WTC11 (cell line): ENCODE measurements at regions not wholly inside any gene's neighbourhood (a gene's known extent, or its start where the extent isn't known, plus 50 kb on each side); places are given as distances from the start of the nearest gene placed in this dataset.

Experiments used
- CTCF ChIP-seq: fragments of 200-600 bp; IDR thresholded peaks from 2 replicates; pipeline ENCODE4 v1.8.0; 2022; ENCODE audit warnings: antibody characterized with exemption
- MXD4 ChIP-seq: fragments of 250-450 bp; sonication (Bioruptor Pico); IDR thresholded peaks from 2 replicates; pipeline ENCODE4 v1.8.0; 2021; ENCODE audit warnings: mild to moderate bottlenecking, moderate library complexity, borderline replicate concordance
- NR2C2 ChIP-seq: sonication (generic); formaldehyde crosslinking; IDR thresholded peaks from 2 replicates; pipeline ENCODE4 v1.8.0; 2022; ENCODE audit warnings: mild to moderate bottlenecking, missing genetic modification reagents
- SP1 ChIP-seq: sonication (generic); formaldehyde crosslinking; conservative IDR thresholded peaks from 2 replicates; pipeline ENCODE4 v1.8.1; 2022; ENCODE audit warnings: missing genetic modification reagents

DNA sequence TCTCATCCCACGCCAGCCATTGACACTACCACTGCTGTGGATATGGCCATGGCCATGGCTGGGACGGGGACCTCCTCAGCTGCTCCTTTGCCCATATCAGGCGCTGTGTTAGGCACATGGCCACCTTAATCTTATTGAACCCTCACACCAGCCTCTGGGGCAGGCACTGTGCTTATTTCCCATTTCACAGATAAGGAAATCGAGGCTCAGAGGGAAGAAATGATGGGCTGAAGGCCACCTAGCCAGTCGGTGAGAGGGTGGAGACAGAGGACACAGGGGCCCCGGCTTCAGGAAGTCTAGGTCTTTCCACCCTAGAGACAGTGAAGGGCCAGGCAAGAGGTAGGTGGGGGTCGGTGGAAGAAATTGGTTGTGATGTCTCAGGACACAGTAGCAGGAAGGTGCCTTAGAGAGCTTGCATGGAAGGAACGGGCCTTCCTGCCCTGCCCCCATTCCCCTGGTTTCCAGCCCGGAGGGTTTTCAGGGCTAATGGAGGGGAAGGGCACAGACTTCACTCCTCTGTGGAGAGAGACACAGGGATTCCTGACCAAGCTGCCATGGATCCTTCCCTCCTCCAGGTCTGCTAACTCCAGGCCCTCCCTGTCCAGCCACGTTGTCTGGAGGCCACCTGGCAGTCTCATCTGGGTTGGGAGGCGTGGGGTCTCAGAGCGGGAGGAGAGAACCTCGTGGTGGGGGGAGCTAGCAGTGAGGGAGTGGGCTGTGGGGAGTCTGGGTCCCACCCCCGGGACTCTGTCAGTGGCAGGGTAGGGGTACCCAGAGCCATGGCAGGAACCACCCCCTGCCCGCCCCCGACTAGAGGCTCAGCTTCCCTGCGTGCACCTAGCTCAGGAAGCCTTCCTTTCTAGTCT, 120.4 kb downstream of the VEGFA start:
- TF ChIP-seq NR2C2 (CRISPR knock-in tag) (no peak), SP1 (CRISPR knock-in tag) (no peak), MXD4 (CRISPR knock-in tag) (no peak), CTCF (no peak)
